Right lobe of liver (tissue), 6 donors: ENCODE measurements at regions not wholly inside any gene's neighbourhood (a gene's known extent, or its start where the extent isn't known, plus 50 kb on each side); places are given as distances from the start of the nearest gene placed in this dataset.
"Not testable (repeated sequence)": the region's sequence is repeated elsewhere in the genome, so short reads cannot be mapped to it uniquely, and the experiment has no call there.

Experiments
- ATAC-seq, 4 donors: fragments of 200-7000 bp; cut with Tn5 transposase; one replicate each; pipeline ENCODE4 v1.9.1; 2020; ENCODE audit warnings: mild to moderate bottlenecking in 4 of 4, moderate library complexity in 4 of 4
- DNase-seq, 3 donors: peaks; one replicate each; pipeline ENCODE4 v3.0.0-alpha.2; 2020
- H3K27ac ChIP-seq, 3 donors: fragments of 200-600 bp; one replicate each; pipeline ENCODE4 v1.8.0; 2022
- H3K27me3 ChIP-seq, 2 donors: fragments of 200-600 bp; one replicate each; pipeline ENCODE4 v1.8.0; 2022
- H3K36me3 ChIP-seq, 4 donors: fragments of 200-600 bp; sonication (generic) in 1 of 4; one replicate each; pipeline versions ENCODE4 v1.5.1 to v1.8.0; 2017 to 2022; ENCODE audit warnings: control low read depth in 1 of 4
- H3K4me1 ChIP-seq, 4 donors: fragments of 200-600 bp; sonication (generic) in 1 of 4; one replicate each; pipeline versions ENCODE4 v1.5.1 to v1.8.0; 2017 to 2022; ENCODE audit warnings: control low read depth in 1 of 4
- H3K4me3 ChIP-seq, 3 donors: fragments of 200-600 bp; one replicate each; pipeline ENCODE4 v1.8.0; 2022
- H3K9me3 ChIP-seq, 4 donors: fragments of 200-600 bp; sonication (generic) in 1 of 4; one replicate each; pipeline versions ENCODE4 v1.5.1 to v1.8.0; 2017 to 2022; ENCODE audit warnings: control low read depth in 1 of 4
- CTCF ChIP-seq, 4 donors: fragments of 200-600 bp in 3 of 4; fragments of 450-650 bp in 1 of 4; IDR thresholded peaks; one replicate each; pipeline versions ENCODE4 v1.5.1 to v1.8.0; 2016 to 2022; ENCODE audit warnings: antibody characterized with exemption in 4 of 4, mild to moderate bottlenecking in 2 of 4
- POLR2A ChIP-seq: fragments of 450-650 bp; IDR thresholded peaks from one replicate; pipeline ENCODE4 v1.6.1; 2017; ENCODE audit warnings: antibody characterized with exemption, mild to moderate bottlenecking
- WGBS: methylation state at CpG from one replicate; pipeline ENCODE4 v1.1.6; 2018; ENCODE audit warnings: low coverage, low lambda C conversion rate; ENCODE audit not compliant: insufficient coverage; ENCODE audit errors: missing lambda C conversion rate; 5-methylcytosine and 5-hydroxymethylcytosine counted together
- intact Hi-C, 2 donors: fragments of 100-400 bp; cut with DNase I; formaldehyde crosslinking; loops; one replicate each; pipeline versions ENCODE4 v1.11.2 to v1.14.1; 2022
- donor health status: DM: no; HTN: yes; CAD: no.
- donor health status: DM: no; HTN: no; CAD: no.
- donor health status: DM: no; HTN: no; CAD: no.
- donor health status: DM: no; HTN: yes; CAD: no.
- donor health status: DM: no; HTN: yes; CAD: no.

GRCh38 chr4:54593795-54594322 lies 63.9 kb upstream of the KIT start:
- 72% methylated on average over 1 of the region's 2 CpGs for WGBS
- DNase-seq (no peak), ATAC-seq (no peak)
- Histone ChIP-seq H3K4me1 (no peaks in the 10 kb centered on the region), H3K9me3 (no peaks in the 10 kb centered on the region), H3K4me3 (no peak overlapping the region), H3K27me3 (no peaks in the 10 kb centered on the region), H3K36me3 (no peaks in the 10 kb centered on the region), H3K27ac (no peak overlapping the region)
- TF ChIP-seq POLR2A (no peak), CTCF (IDR thresholded peaks at IDR 0.05) (no peak)
- intact Hi-C loops: no loop called here

DNA sequence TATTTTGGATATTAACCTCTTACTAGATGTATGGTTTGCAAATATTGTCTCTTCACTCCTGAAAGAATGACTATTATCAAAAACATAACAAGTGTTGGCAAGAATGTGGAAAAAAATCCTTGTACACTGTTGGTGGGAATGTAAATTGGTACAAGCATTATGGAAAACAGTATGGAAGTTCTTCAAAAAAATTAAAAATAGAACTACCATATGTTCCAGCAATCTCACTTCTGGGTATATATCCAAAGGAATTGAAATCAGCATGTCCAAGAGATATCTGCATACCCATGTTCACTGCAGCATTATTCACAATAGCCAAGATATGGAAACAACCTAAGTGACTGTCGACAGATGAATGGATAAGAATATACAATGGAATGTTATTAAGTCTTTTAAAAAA lies 61.6 kb upstream of the KIT start:
- ATAC-seq (no peak), DNase-seq (no peak)
- Histone ChIP-seq H3K4me3 (no peak overlapping the region), H3K9me3 (no peaks in the 10 kb centered on the region), H3K4me1 (no peaks in the 10 kb centered on the region), H3K27me3 (no peaks in the 10 kb centered on the region), H3K27ac (no peak overlapping the region), H3K36me3 (no peaks in the 10 kb centered on the region)
- 30% methylated on average over 1 of the region's 1 CpG for WGBS
- TF ChIP-seq POLR2A: no peak
- no peak for TF ChIP-seq CTCF (IDR thresholded peaks at IDR 0.05)
- intact Hi-C loops: no loop called here

DNA sequence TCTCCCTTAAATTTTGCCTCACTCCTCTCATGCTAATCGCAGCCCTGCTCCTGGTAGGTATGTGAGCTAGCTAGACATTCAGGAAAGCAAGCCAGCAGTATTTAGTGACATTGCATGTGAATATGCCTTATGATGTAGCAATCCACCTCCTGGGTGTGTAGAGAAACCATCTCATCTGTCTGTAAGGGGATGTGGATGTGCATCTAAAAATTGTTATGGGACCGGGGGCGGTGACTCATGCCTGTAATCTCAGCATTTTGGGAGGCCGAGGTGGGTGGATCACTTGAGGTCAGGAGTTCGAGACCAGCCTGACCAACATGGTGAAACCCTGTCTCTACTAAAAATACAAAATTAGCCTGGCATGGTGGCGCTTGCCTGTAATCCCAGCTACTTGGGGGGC lies 60.1 kb upstream of the KIT start:
- DNase-seq, H3K4me1 ChIP-seq, intact Hi-C loops, H3K27ac ChIP-seq, H3K27me3 ChIP-seq, H3K36me3 ChIP-seq, H3K9me3 ChIP-seq, H3K4me3 ChIP-seq, ATAC-seq: not testable (repeated sequence)
- WGBS: 61% methylated on average over 4 of the region's 6 CpGs

- H3K4me3 ChIP-seq, ATAC-seq, H3K27me3 ChIP-seq, H3K4me1 ChIP-seq, H3K27ac ChIP-seq, H3K9me3 ChIP-seq, DNase-seq, H3K36me3 ChIP-seq, intact Hi-C loops: not testable (repeated sequence)
- WGBS: 75% methylated on average over 4 of the region's 4 CpGs
These were observed 55.6 kb upstream of the KIT start for GRCh38 chr4:54602175-54602574.

GRCh38 chr4:54607067-54607466 lies 50.7 kb upstream of the KIT start:
- intact Hi-C loops: no loop called here
- TF ChIP-seq CTCF (IDR thresholded peaks at IDR 0.05) (no peak), POLR2A (no peak)

DNA sequence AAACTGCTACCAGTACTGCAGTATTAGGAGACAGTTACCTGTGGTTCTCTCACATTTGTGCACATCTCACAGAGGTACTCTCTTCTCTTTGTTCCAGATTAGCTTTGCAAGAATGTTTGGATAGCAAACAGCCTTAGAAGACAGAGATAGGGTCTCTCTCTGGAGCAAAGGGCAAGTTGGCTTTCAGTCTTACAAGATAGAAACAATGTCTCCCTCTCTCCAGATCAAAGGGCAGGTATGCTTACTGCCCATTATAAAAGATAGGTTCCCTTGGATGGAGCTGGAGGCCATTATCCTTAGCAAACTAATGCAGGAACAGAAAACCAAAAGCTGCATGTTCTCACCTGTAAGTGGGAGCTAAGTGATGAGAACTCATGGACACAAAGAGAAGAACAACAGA lies 50.2 kb upstream of the KIT start:
- ATAC-seq: no peak
- no peaks in the 10 kb centered on the region for H3K27me3 ChIP-seq
- no peak for DNase-seq
- intact Hi-C loops: no loop called here
- H3K4me1 ChIP-seq: no peaks in the 10 kb centered on the region
- no peak for TF ChIP-seq POLR2A
- TF ChIP-seq CTCF (IDR thresholded peaks at IDR 0.05): no peak
- H3K27ac ChIP-seq: no peak overlapping the region
- H3K9me3 ChIP-seq: no peaks in the 10 kb centered on the region
- no peak overlapping the region for H3K4me3 ChIP-seq
- H3K36me3 ChIP-seq: no peaks in the 10 kb centered on the region

More at GRCh38 chr4:54607067-54607466, 50.7 kb upstream of the KIT start:
- ATAC-seq (no peak), DNase-seq (no peak)
- WGBS: 46% methylated on average over 2 of the region's 2 CpGs
- Histone ChIP-seq H3K36me3 (no peaks in the 10 kb centered on the region), H3K4me3 (no peak overlapping the region), H3K9me3 (no peaks in the 10 kb centered on the region), H3K27ac (no peak overlapping the region), H3K4me1 (no peaks in the 10 kb centered on the region), H3K27me3 (no peaks in the 10 kb centered on the region)
